Ishikawa (cell line): ENCODE measurements at regions not wholly inside any gene's neighbourhood (a gene's known extent, or its start where the extent isn't known, plus 50 kb on each side); places are given as distances from the start of the nearest gene placed in this dataset.

Experiments used
- CEBPB ChIP-seq: IDR thresholded peaks from 2 replicates; pipeline ENCODE4 v1.6.1; 2012
- CREB1 ChIP-seq: IDR thresholded peaks from 2 replicates; pipeline ENCODE4 v1.6.1; 2012; ENCODE audit warnings: low read depth
- EGR1 ChIP-seq: IDR thresholded peaks from 2 replicates; pipeline ENCODE4 v1.6.1; 2012
- EP300 ChIP-seq: IDR thresholded peaks from 2 replicates; pipeline ENCODE4 v1.6.1; 2012; ENCODE audit warnings: borderline replicate concordance
- FOXM1 ChIP-seq: IDR thresholded peaks from 2 replicates; pipeline ENCODE4 v1.6.1; 2012; ENCODE audit warnings: low read depth, borderline replicate concordance
- MAX ChIP-seq: IDR thresholded peaks from 2 replicates; pipeline ENCODE4 v1.6.1; 2012
- NFIC ChIP-seq: IDR thresholded peaks from 2 replicates; pipeline ENCODE4 v1.6.1; 2012
- RAD21 ChIP-seq: IDR thresholded peaks from 2 replicates; pipeline ENCODE4 v1.6.1; 2012; ENCODE audit warnings: low read depth
- REST ChIP-seq: IDR thresholded peaks from 2 replicates; pipeline ENCODE4 v1.6.1; 2012; ENCODE audit warnings: low read depth, mild to moderate bottlenecking
- TAF1 ChIP-seq: IDR thresholded peaks from 2 replicates; pipeline ENCODE4 v1.6.1; 2012; ENCODE audit warnings: low read depth, mild to moderate bottlenecking
- TCF12 ChIP-seq: IDR thresholded peaks from 2 replicates; pipeline ENCODE4 v1.6.1; 2012; ENCODE audit warnings: low read depth
- TEAD4 ChIP-seq: IDR thresholded peaks from 2 replicates; pipeline ENCODE4 v1.6.1; 2012
- USF1 ChIP-seq: IDR thresholded peaks from 2 replicates; pipeline ENCODE4 v1.6.1; 2012
- YY1 ChIP-seq: IDR thresholded peaks from 2 replicates; pipeline ENCODE4 v1.6.1; 2012; ENCODE audit warnings: low read depth
- ZBTB7A ChIP-seq: IDR thresholded peaks from 2 replicates; pipeline ENCODE4 v1.6.1; 2012; ENCODE audit warnings: low read depth

- TF ChIP-seq NFIC (no peak), MAX (no peak), USF1 (no peak), TEAD4 (no peak), CEBPB (no peak), REST (no peak), EP300 (no peak), TAF1 (no peak), RAD21 (no peak), FOXM1 (no peak), EGR1 (no peak), CREB1 (no peak), ZBTB7A (no peak)
Measured at GRCh38 chr1:221806236-221806635, 64.3 kb upstream of the DUSP10 start.

GRCh38 chr1:221805121-221805520 is 63.2 kb upstream of the DUSP10 start:
- TF ChIP-seq USF1 (no peak), FOXM1 (no peak), MAX (no peak), ZBTB7A (no peak), CREB1 (no peak), EP300 (no peak), CEBPB (no peak), TAF1 (no peak), RAD21 (no peak), YY1 (no peak), NFIC (no peak), EGR1 (no peak), TEAD4 (no peak), REST (no peak), TCF12 (no peak)

- no peak for TF ChIP-seq REST
Measured at GRCh38 chr1:221804303-221804702, 62.4 kb upstream of the DUSP10 start.

GRCh38 chr1:221801773-221802516 is 60.1 kb upstream of the DUSP10 start:
- no peak for TF ChIP-seq CREB1
- no peak for TF ChIP-seq RAD21

GRCh38 chr1:221801251-221801661 is 59.4 kb upstream of the DUSP10 start:
- TF ChIP-seq USF1 (no peak), CREB1 (no peak), FOXM1 (no peak), EGR1 (no peak), CEBPB (no peak), EP300 (no peak), TAF1 (no peak), MAX (no peak), TEAD4 (no peak), YY1 (no peak), RAD21 (no peak), NFIC (no peak), ZBTB7A (no peak), TCF12 (no peak), REST (no peak)
